Neuronal stem cell (in vitro differentiated cells): ENCODE measurements at regions not wholly inside any gene's neighbourhood (a gene's known extent, or its start where the extent isn't known, plus 50 kb on each side); places are given as distances from the start of the nearest gene placed in this dataset.
A peak's percentile ranks its signal among the peaks of the same experiment; 100 is the strongest.

ENCODE experiments used
- DNase-seq: peaks from one replicate; pipeline ENCODE4 v3.0.0-alpha.2; 2013; ENCODE audit warnings: low spot score
- H2AFZ ChIP-seq: one replicate; pipeline ENCODE4 v1.6.1; 2013; ENCODE audit warnings: mild to moderate bottlenecking, low read length, inconsistent platforms
- H2AK5ac ChIP-seq: 2 replicates; pipeline ENCODE4 v1.6.1; 2013; ENCODE audit warnings: low read depth, mild to moderate bottlenecking, inconsistent platforms, low read length, moderate library complexity, mixed read lengths
- H2BK120ac ChIP-seq: 2 replicates; pipeline ENCODE4 v1.6.1; 2013; ENCODE audit warnings: low read depth, mild to moderate bottlenecking, inconsistent platforms, low read length, moderate library complexity, mixed read lengths
- H2BK12ac ChIP-seq: one replicate; pipeline ENCODE4 v1.6.1; 2013; ENCODE audit warnings: low read length, inconsistent platforms
- H2BK15ac ChIP-seq: 2 replicates; pipeline ENCODE4 v1.6.1; 2013; ENCODE audit warnings: mild to moderate bottlenecking, low read length, inconsistent platforms, mixed read lengths
- H2BK5ac ChIP-seq: one replicate; pipeline ENCODE4 v1.6.1; 2013; ENCODE audit warnings: inconsistent platforms, mild to moderate bottlenecking, low read length, moderate library complexity
- H3K14ac ChIP-seq: one replicate; pipeline ENCODE4 v1.6.1; 2013; ENCODE audit warnings: low read length, inconsistent platforms
- H3K18ac ChIP-seq: 2 replicates; pipeline ENCODE4 v1.6.1; 2013; ENCODE audit warnings: low read length, inconsistent platforms
- H3K23ac ChIP-seq: 2 replicates; pipeline ENCODE4 v1.6.1; 2013; ENCODE audit warnings: low read depth, mild to moderate bottlenecking, mixed read lengths, low read length, inconsistent platforms; ENCODE audit not compliant: poor library complexity
- H3K27ac ChIP-seq: replicated peaks from 3 replicates; pipeline ENCODE4 v1.5.1; 2013; ENCODE audit warnings: low read length, inconsistent platforms
- H3K27me3 ChIP-seq, 3 experiments: 2 replicates each; pipeline ENCODE4 v1.6.1; 2013; ENCODE audit warnings: low read length in 3 of 3, mild to moderate bottlenecking in 2 of 3, inconsistent platforms in 1 of 3, low read depth in 1 of 3, mixed read lengths in 1 of 3, moderate library complexity in 1 of 3; ENCODE audit not compliant: control insufficient read depth in 3 of 3, insufficient read depth in 3 of 3
- H3K36me3 ChIP-seq, 2 donors: replicated peaks in 1 of 2; 2 replicates each; pipeline ENCODE4 v1.6.1; 2013; ENCODE audit warnings: low read length in 2 of 2; ENCODE audit not compliant: control insufficient read depth in 2 of 2, insufficient read depth in 2 of 2
- H3K4ac ChIP-seq: 2 replicates; pipeline ENCODE4 v1.6.1; 2013; ENCODE audit warnings: inconsistent platforms, mild to moderate bottlenecking, low read length, moderate library complexity
- H3K4me1 ChIP-seq, 2 donors: 1 replicate in 1 of 2; 2 replicates in 1 of 2; pipeline ENCODE4 v1.6.1; 2013; ENCODE audit warnings: low read length in 2 of 2, low read depth in 1 of 2; ENCODE audit not compliant: control insufficient read depth in 2 of 2, insufficient read depth in 1 of 2
- H3K4me2 ChIP-seq: one replicate; pipeline ENCODE4 v1.6.1; 2013; ENCODE audit warnings: mild to moderate bottlenecking, low read length, inconsistent platforms; ENCODE audit not compliant: insufficient read depth, poor library complexity, severe bottlenecking
- H3K4me3 ChIP-seq, 2 donors: 2 replicates each; pipeline ENCODE4 v1.5.1; 2013; ENCODE audit warnings: low read length in 2 of 2, mild to moderate bottlenecking in 2 of 2, inconsistent platforms in 1 of 2, moderate library complexity in 1 of 2
- H3K79me1 ChIP-seq: one replicate; pipeline ENCODE4 v1.6.1; 2013; ENCODE audit warnings: low read depth, mild to moderate bottlenecking, inconsistent platforms, low read length, moderate library complexity
- H3K9ac ChIP-seq: one replicate; pipeline ENCODE4 v1.6.1; 2013; ENCODE audit warnings: mild to moderate bottlenecking, low read depth, low read length, inconsistent platforms; ENCODE audit not compliant: poor library complexity
- H3K9me3 ChIP-seq, 2 donors: replicated peaks in 1 of 2; 2 replicates each; pipeline versions ENCODE3 to v1.6.1; 2013; ENCODE audit warnings: low read length in 2 of 2, mild to moderate bottlenecking in 2 of 2, inconsistent platforms in 1 of 2, low read depth in 1 of 2, mixed read lengths in 1 of 2, moderate library complexity in 1 of 2; ENCODE audit not compliant: control insufficient read depth in 2 of 2, insufficient read depth in 1 of 2
- H4K8ac ChIP-seq: one replicate; pipeline ENCODE4 v1.6.1; 2013; ENCODE audit warnings: low read depth, mild to moderate bottlenecking, inconsistent platforms, low read length, moderate library complexity
- H4K91ac ChIP-seq: one replicate; pipeline ENCODE4 v1.6.1; 2013; ENCODE audit warnings: low read length, low read depth, mild to moderate bottlenecking, inconsistent platforms; ENCODE audit not compliant: poor library complexity
- WGBS, 2 donors: extraction: QIAGEN DNeasy Blood & Tissue Kit; methylation state at CpG; one replicate each; pipeline ENCODE4 v1.1.7; 2013; ENCODE audit warnings: missing lambda C conversion rate in 2 of 2, mixed read lengths in 1 of 2; ENCODE audit not compliant: insufficient read length in 2 of 2, insufficient replicate concordance in 1 of 2; ENCODE audit errors: extremely low coverage in 2 of 2; 5-methylcytosine and 5-hydroxymethylcytosine counted together

DNA sequence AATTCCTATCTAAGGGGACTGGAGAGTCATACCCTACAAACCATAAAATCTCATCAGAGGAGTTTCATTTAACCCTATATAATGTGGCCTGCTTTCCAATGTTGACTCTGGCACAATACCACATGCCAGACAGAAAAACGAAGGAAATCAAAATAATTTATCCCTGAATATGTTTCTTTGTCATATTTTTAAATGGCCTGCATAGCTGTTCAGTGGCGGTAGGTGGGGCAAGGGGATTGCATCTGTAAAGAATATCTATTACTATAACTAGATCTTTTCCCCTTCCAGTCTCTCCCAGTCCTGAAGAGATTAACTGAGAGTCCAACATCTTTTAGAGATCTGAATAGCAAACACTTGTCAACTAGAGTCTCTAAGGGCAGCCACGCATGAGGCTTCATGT lies 278.1 kb upstream of the CTNNB1 start:
- H4K8ac ChIP-seq: no peak overlapping the region
- no peak overlapping the region for H2BK5ac ChIP-seq
- DNase-seq: no peak
- H2BK120ac ChIP-seq: no peak overlapping the region
- no peak overlapping the region for H2BK15ac ChIP-seq
- no peaks in the 10 kb centered on the region for H3K27me3 ChIP-seq
- H3K18ac ChIP-seq: no peak overlapping the region
- whole genome bisulfite sequencing, 2 donors: no CpG with 5 or more reads among the region's 3 CpGs
- no peak overlapping the region for H3K4me3 ChIP-seq
- H3K9me3 ChIP-seq: no peaks in the 10 kb centered on the region
- H3K79me1 ChIP-seq: no peaks in the 10 kb centered on the region
- H2AK5ac ChIP-seq: no peak overlapping the region
- H3K9ac ChIP-seq: no peak overlapping the region
- no peak overlapping the region for H2AFZ ChIP-seq
- no peak overlapping the region for H3K4me2 ChIP-seq
- no peak overlapping the region for H4K91ac ChIP-seq
- H3K4ac ChIP-seq: no peak overlapping the region
- no peaks in the 10 kb centered on the region for H3K36me3 ChIP-seq
- H3K23ac ChIP-seq: no peak overlapping the region
- H3K4me1 ChIP-seq: peaks cover 0 to 13% of the 10 kb centered on the region in 2 donors
- no peak overlapping the region for H3K27ac ChIP-seq
- H2BK12ac ChIP-seq: no peak overlapping the region
- no peak overlapping the region for H3K14ac ChIP-seq

DNA sequence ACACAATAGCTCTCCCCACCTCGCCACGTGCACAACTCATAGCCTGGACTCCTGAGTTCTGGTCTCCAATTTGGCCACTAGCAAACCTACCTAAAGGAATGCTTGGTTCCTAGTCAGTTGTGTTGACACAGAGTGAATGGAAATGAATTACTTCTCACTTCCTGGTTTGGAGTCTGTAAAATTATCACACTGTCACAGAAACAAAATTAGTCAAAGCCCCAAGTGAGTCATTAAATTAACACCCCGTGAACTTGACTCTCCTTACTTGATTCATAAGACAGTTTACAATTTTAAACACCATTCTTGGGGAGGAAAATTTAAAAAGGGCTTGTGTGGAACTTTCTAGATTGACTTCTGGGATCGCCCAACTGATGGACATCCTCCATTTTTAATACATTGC lies 276.2 kb upstream of the CTNNB1 start:
- no peak overlapping the region for H3K4me2 ChIP-seq
- no CpG with 5 or more reads among the region's 4 CpGs for WGBS, 2 donors
- H3K36me3 ChIP-seq: no peaks in the 10 kb centered on the region
- H2BK15ac ChIP-seq: no peak overlapping the region
- H3K23ac ChIP-seq: no peak overlapping the region
- H2BK120ac ChIP-seq: no peak overlapping the region
- no peak overlapping the region for H4K8ac ChIP-seq
- no peaks in the 10 kb centered on the region for H3K79me1 ChIP-seq
- DNase-seq: no peak
- H3K4ac ChIP-seq: no peak overlapping the region
- H3K27ac ChIP-seq: no peak overlapping the region
- H3K4me1 ChIP-seq: peaks cover 0 to 8% of the 10 kb centered on the region in 2 donors
- H2BK5ac ChIP-seq: no peak overlapping the region
- no peaks in the 10 kb centered on the region for H3K9me3 ChIP-seq
- no peak overlapping the region for H3K14ac ChIP-seq
- H2AK5ac ChIP-seq: no peak overlapping the region
- no peak overlapping the region for H3K18ac ChIP-seq
- H2AFZ ChIP-seq: no peak overlapping the region
- H3K27me3 ChIP-seq: no peaks in the 10 kb centered on the region
- H3K4me3 ChIP-seq: no peak overlapping the region
- no peak overlapping the region for H2BK12ac ChIP-seq
- no peak overlapping the region for H3K9ac ChIP-seq
- no peak overlapping the region for H4K91ac ChIP-seq

DNA sequence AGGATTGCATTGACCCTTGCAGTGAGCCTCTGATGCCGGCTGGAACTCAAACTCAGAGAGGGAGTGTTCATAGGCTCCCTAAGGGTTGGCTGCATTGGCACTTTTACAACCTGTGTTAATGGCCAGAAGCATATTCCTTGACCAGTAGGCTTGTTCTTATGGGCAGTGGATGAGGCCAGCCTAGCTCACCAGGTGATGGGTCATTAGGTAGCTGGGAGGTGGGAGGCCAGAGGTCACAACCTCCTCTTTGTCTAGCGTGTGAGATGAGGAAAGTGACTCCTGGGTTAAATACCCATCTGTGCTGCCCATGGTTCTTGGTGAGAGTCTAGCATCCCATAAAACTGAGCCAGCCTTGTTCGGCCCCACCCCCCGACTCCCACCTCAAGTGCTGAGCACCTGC lies 275.7 kb upstream of the CTNNB1 start:
- Histone ChIP-seq H3K18ac (no peak overlapping the region), H2BK120ac (no peak overlapping the region), H3K4ac (no peak overlapping the region), H3K9me3 (no peaks in the 10 kb centered on the region), H2AK5ac (no peak overlapping the region), H3K23ac (no peak overlapping the region), H3K9ac (no peak overlapping the region), H3K4me2 (no peak overlapping the region), H2BK5ac (no peak overlapping the region), H2BK12ac (no peak overlapping the region), H3K4me3 (no peak overlapping the region), H2AFZ (no peak overlapping the region), H3K27ac (no peak overlapping the region), H3K79me1 (no peaks in the 10 kb centered on the region), H3K14ac (no peak overlapping the region), H2BK15ac (no peak overlapping the region), H3K4me1 (peaks cover 0 to 8% of the 10 kb centered on the region in 2 donors), H4K8ac (no peak overlapping the region), H4K91ac (no peak overlapping the region), H3K27me3 (no peaks in the 10 kb centered on the region), H3K36me3 (no peaks in the 10 kb centered on the region)
- no CpG with 5 or more reads among the region's 4 CpGs for WGBS, 2 donors
- no peak for DNase-seq

DNA sequence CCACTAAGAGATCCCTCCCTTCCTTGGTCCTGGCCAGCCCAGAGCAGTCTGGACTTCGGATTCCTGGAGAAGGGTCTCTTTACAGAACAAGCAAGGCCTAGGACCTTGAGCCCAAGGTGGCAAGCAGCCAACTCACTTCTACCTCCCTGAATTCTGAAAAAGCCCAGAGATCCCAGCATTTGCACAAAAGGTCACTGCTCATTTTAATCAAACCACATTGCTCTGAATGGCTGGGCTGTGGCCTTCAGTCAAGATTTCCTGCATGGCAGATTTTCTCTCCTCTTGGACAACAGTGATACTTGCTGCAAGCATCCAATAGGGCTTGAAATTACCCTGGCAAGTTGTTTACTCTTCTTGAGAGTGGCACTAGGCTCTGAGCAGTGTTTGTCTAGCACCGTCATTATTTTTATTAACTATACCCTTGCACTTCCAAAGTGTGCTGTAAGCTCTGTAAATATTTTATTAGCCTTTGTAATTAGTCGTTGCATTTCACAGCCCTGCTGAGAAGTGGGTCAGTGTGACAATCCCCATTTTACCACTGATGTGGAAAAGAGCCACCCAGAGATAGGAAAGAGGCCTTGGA lies 274.7 kb upstream of the CTNNB1 start:
- WGBS, 2 donors: no CpG with 5 or more reads among the region's 3 CpGs
- H3K4me1 ChIP-seq: peaks cover 0 to 8% of the 10 kb centered on the region in 2 donors

More for the DNA sequence above, 274.7 kb upstream of the CTNNB1 start:
- Histone ChIP-seq H4K91ac (no peak overlapping the region), H3K9ac (no peak overlapping the region), H3K14ac (no peak overlapping the region), H3K79me1 (no peaks in the 10 kb centered on the region), H3K4ac (no peak overlapping the region), H2BK120ac (no peak overlapping the region), H3K9me3 (no peaks in the 10 kb centered on the region), H2AK5ac (no peak overlapping the region), H3K4me3 (no peak overlapping the region), H2AFZ (no peak overlapping the region), H2BK15ac (no peak overlapping the region), H2BK12ac (no peak overlapping the region), H3K18ac (peak overlapping the region; percentile 6), H4K8ac (no peak overlapping the region), H3K27me3 (no peaks in the 10 kb centered on the region), H3K36me3 (no peaks in the 10 kb centered on the region), H3K27ac (no peak overlapping the region), H3K23ac (no peak overlapping the region), H3K4me2 (no peak overlapping the region), H2BK5ac (no peak overlapping the region)
- DNase-seq: no peak
